ENCODE measurements at regions not wholly inside any gene's neighbourhood (a gene's known extent, or its start where the extent isn't known, plus 50 kb on each side); places are given as distances from the start of the nearest gene placed in this dataset.

- DNase-seq, result no peak
Measured at GRCh38 chr1:218836264-218836663, 337.4 kb upstream of the LYPLAL1 start.

GRCh38 chr1:218837051-218837450 lies 336.6 kb upstream of the LYPLAL1 start:
- DNase-seq, result no peak

GRCh38 chr1:218845589-218845988 lies 328.1 kb upstream of the LYPLAL1 start:
- no peak for DNase-seq

DNA sequence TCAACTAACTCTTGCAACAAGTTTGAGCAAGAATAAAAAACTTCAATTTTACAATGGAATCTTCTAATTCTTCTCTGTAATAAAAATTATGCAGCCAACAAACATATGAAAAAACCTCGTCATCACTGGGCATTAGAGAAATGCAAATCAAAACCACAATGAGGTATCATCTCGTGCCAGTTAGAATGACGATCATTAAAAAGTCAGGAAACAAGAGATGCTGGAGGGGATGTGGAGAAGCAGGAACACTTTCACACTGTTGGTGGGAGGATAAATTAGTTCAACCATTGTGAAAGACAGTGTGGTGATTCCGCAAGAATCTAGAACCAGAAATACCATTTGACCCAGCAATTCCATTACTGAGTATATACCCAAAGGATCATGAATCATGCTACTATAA lies 327.5 kb upstream of the LYPLAL1 start:
- no peak for DNase-seq

DNA sequence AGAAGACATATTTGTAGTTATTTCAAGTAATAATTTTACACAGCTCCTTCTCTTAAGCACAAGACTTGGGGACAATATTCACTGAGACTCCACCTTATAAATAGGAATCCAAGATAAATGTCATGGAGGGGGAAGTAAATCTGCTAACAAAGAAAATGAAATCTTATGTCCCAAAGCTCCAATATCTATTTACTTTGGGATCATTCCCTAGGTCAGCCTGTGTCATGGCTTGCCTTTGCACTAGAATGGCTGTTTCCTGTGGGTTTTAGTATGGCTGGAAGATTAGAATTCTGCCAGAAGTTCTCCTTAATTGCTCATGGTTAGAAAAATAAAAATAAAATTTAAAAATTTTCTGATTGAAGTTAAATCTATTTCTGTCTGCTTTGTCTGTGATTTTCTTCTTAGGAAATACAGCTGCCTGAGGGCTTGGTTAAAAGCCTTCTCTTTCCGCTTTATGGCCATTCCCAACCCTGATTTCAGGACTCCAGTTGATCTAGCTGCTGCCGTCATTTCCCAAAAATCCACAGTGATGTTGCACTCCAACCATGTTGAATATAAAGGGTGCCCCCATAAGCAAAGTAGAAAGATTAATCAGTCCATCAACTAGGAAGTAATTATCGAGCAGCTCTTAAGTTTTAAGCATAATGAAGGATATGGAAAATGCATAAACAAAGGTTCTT lies 326.4 kb upstream of the LYPLAL1 start:
- DNase-seq, result no peak

DNA sequence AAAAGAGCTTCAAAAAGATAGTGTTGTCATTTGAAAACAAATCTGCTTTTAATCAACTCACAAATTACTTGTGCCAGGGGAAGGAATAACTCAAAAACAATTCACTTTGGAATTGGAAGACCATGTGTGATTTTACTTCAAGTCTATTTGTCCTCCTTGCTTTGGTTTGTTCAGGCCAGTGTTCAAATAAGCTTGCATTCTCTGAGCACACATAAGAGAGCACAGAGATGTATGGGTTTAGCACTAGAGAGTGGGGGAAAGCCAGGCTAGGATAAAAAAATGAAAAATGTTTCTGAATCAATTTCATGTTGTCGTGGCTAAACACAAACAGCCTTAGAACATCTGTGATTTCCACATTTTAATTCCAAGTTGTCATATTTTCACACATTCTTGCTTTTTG lies 325.7 kb upstream of the LYPLAL1 start:
- DNase-seq, result no peak

GRCh38 chr1:218850367-218850766 lies 323.3 kb upstream of the LYPLAL1 start:
- no peak for DNase-seq

DNA sequence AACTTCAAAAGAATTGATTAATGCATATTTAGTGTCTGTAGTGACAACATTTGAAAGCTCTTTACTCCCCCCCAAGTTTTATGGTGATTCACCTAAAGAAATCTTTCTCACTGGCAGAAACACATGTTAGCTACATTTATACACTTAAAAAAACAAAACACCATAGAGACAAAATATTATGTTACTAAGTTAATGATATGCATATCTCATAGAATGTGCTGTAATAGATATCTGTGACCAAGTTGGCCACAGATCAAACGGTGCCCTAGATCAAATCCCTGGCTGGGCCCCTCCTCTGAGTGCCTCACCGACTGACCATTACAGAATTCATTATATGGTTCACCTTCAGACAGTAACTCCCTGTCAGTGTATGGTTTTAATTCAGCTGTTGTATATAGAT lies 322.1 kb upstream of the LYPLAL1 start:
- no peak for DNase-seq

- no peak for DNase-seq
Measured at GRCh38 chr1:218852527-218852926, 321.2 kb upstream of the LYPLAL1 start.

DNA sequence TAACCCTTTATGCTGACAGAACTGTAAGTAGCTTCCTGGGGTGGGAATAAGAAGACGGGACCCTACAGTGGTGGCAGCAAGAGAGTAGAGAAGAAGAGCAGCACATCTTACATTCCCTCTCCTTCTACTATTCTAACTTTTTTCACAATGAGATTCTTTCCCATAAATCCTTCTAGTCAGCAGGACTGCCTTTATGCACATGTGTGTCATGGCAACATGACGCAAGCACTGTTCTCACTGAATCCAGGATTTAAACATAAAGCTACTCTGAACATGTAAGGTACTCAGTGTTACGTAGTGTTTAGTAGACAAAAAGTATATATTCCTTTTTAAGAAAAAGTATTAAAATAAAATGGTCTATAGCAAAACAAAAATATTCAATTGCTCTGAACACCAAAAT lies 309.7 kb upstream of the LYPLAL1 start:
- DNase-seq, result no peak

DNA sequence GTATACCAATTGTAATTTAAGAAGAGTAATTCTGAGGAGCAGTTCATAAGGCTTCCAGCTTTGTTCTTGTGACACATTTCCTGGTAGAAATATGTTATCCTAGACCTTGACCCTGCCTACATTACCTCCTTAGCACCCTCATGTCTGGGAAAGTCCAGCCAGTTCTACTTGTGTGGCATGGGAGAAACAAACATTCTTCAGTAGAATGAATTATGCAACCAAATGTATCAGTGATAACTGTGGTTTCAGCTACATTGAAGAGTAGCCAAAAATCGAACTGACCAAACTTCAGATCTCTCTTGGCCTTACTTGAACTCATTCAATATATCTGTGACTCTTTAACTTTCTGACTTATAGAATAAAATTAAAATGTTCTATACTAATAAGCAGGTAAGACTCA lies 308.1 kb upstream of the LYPLAL1 start:
- DNase-seq, result no peak

DNA sequence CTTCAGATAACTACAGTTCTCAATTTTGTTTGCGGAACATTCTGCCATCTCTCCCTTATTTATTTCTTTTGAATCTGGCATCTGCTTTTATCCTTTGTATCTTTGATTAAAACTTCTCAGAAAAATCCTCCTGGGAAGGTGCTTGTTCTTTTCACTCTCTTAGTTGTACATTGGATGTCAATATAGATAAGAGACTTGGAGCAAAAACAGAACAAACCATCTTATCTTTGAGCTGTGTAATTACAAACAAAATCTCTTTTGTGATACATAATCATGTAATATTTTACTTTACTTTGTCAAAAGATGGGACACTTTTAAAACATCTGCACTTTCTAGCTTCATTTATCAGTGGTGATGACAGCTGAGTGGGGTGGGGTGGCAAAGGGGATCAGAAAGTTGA lies 307.2 kb upstream of the LYPLAL1 start:
- DNase-seq, result no peak

GRCh38 chr1:218867066-218867465 lies 306.6 kb upstream of the LYPLAL1 start:
- no peak for DNase-seq

- no peak for DNase-seq
Measured at GRCh38 chr1:218867941-218868626, 305.6 kb upstream of the LYPLAL1 start.

GRCh38 chr1:218869276-218869675 lies 304.4 kb upstream of the LYPLAL1 start:
- DNase-seq, result no peak

- no peak for DNase-seq
Measured at GRCh38 chr1:218872026-218872425, 301.7 kb upstream of the LYPLAL1 start.

GRCh38 chr1:218872928-218873327 lies 300.8 kb upstream of the LYPLAL1 start:
- no peak for DNase-seq

DNA sequence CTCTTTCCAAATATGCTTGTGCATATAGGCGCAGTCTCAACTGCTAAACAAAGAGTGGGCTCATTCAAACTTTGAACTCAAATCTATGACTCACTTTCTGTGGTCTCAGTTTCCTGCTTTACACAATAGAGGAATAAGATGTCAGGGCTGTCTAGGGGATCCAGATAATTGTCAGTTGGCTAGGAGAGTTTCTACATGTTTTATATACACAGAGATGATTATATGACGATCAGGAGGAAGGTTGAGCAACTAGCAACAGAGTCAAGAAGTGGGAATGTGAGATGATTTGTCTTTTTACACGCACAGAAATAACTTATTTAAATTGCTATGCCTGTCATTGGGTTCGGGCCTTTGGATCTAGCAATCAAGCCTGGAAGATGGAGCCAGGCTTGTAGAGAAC lies 299.4 kb upstream of the LYPLAL1 start:
- DNase-seq, result no peak

DNA sequence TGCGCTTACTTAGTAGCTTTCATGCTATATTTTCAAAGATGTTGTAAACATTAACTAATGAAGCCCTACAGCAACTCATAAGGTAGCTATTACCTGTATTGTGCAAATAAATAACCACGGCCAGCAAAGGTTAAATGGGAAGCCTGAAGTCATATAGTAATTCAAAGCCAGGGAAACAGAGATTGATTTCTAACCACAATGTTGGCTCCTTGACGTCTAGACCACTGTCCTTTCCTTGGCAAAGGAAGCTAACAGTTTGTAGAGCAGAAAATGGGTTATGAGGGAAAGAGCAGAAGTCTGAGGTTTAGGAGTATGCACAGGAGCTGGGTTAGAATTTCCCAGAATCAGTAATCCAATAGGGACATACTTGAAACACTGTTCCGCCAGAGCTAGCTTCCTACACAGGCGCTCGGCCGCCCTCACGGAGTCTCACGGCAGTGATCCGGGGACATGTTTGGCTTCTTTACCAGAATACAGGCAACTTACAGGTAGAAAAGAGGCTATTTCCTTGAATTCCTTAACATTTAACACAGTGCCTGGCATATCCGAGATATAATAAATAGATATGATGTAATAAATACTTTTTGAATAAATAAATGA lies 298.8 kb upstream of the LYPLAL1 start:
- no peak for DNase-seq

GRCh38 chr1:218878369-218878768 lies 295.3 kb upstream of the LYPLAL1 start:
- no peak for DNase-seq

DNA sequence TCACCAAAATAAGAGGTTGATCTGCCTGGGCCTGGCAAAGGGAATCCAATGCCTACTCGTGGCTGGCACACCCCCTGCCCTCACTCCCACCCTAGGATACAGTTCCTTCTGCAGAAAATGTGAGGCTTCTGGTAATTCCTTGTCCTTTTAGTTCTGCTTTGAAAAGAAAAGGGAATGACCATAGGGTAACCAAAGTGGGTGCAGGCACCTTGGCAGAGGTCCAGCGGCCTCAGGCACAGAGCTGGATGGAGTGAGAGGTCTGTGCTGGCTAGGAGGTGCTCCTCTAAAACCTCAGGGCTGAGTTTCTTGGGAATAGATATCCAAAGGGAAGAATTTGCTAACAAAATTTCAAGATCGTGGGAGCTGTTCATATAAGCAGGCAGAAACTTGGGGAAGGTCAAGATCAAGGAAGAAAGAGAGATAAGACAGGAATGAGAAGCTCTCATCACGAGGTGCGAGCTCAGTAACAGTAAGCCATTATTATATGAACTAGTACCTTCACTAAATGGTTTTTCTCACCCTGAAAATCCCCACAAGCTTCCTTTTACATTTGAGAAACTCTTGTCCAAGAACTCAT lies 293.1 kb upstream of the LYPLAL1 start:
- no peak for DNase-seq

GRCh38 chr1:218882454-218882853 lies 291.2 kb upstream of the LYPLAL1 start:
- DNase-seq, result no peak

GRCh38 chr1:218886101-218886871 lies 287.4 kb upstream of the LYPLAL1 start:
- DNase-seq, result no peak

Measured in bone marrow (tissue), 2 donors.